ENCODE measurements at regions not wholly inside any gene's neighbourhood (a gene's known extent, or its start where the extent isn't known, plus 50 kb on each side); places are given as distances from the start of the nearest gene placed in this dataset.

GRCh38 chr20:52722926-52723688 lies 249.1 kb upstream of the TSHZ2 start:
- no peak for TF ChIP-seq CTCF (IDR thresholded peaks at IDR 0.05 in 2 of 3, conservative IDR thresholded peaks at IDR 0.05 in 1 of 3; ENCODE audit: control insufficient read depth in 2 of 3, extremely low read depth in 1 of 3, insufficient read depth in 1 of 3, low read depth in 3 of 3, low read length in 3 of 3)
- no peak for TF ChIP-seq ATF3 (IDR thresholded peaks at IDR 0.05; ENCODE audit: borderline replicate concordance, extremely low read depth, low read depth, low read length)
- no peak for TF ChIP-seq ZNF274 (IDR thresholded peaks at IDR 0.05; ENCODE audit: insufficient read depth, insufficient read length)
- TF ChIP-seq EZH2 (IDR thresholded peaks at IDR 0.05; ENCODE audit: borderline replicate concordance, control insufficient read depth, low read depth, low read length), result no peak
- no peak for TF ChIP-seq RAD21 (IDR thresholded peaks at IDR 0.05; ENCODE audit: insufficient read depth, low read depth, low read length)

Data from GM12878 (cell line).